SKM-1 (cell line): ENCODE measurements at regions not wholly inside any gene's neighbourhood (a gene's known extent, or its start where the extent isn't known, plus 50 kb on each side); places are given as distances from the start of the nearest gene placed in this dataset.
"Not testable (repeated sequence)": the region's sequence is repeated elsewhere in the genome, so short reads cannot be mapped to it uniquely, and the experiment has no call there.

Experiments used
- DNase-seq: peaks from one replicate; lab custom pipeline; 2025; ENCODE audit not compliant: unreplicated experiment; lab: John Stamatoyannopoulos, UW

DNA sequence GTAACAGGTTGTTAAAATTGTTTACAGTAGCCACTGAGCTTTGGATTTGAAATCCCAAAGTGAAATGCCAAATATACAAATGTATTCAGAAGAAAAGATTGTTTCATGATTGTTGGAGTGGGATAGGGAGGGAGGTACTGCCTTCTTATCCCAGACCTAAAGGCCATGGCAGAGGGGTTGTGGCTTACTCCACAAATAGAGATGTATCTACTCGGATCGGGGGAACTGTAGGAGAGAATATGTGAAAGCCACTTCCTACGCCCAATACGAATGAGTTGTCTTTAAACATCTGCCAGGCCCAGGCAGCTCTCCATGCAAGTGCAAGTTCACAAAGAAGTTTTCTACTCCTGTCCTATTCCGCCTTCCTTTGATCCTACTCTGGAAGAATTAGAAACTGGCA is 150.2 kb upstream of the PRSS12 start:
- not testable (repeated sequence) for DNase-seq

DNA sequence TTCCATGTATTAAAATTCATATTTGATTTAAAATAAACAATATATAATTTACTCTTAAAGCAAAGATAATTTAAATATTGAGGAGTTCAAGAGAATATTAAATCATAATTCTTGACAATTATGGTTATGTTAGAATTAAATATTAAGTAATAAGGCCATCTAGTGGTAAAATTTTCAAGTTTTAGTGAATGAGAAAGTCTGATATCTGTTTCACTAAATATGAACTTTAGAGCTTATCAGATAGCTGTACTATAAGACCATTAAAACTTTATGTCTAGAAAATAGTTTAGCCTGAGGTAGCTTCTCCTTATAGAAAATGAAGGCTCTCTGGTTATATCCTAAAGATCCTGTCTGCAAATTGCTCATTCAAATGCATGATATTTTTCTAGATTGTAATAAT is 152.1 kb upstream of the PRSS12 start:
- DNase-seq = not testable (repeated sequence)

DNA sequence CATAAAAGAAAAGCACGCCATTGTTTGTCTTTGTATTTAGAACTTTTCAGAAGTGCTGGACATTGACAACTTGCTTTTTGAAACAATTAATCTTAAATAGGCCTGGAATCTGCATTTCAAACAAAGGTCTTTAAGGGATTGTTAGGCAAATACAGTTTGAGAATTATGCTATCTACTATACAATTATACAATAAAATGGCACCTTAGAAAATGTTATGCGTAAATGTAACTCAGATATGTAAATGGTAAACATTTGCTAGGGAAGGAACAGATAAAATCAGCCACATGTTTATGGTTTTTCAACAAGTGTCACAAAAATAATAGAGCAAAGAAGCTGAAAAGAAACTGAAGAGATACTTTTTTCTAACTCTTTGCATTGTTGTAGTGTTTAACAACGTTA is 152.7 kb upstream of the PRSS12 start:
- not testable (repeated sequence) for DNase-seq

DNA sequence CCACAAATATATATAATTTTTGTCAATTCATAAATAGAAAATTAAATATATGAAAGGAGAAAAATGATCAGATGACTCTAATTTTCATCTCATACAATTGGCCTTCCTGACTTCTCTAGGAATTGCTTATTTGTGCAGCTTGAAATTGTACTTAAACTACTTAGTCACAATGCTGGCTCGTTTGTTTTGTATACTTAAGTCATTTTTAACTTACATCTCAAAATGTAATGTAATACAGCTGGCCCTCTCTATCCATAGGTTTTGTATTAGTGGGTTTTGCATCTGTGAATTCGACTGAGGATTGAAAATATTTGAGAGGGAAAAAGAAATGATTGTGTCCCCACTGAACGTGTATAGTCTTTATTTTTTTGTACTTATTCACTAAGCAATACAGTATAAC is 160.1 kb upstream of the PRSS12 start:
- not testable (repeated sequence) for DNase-seq

DNA sequence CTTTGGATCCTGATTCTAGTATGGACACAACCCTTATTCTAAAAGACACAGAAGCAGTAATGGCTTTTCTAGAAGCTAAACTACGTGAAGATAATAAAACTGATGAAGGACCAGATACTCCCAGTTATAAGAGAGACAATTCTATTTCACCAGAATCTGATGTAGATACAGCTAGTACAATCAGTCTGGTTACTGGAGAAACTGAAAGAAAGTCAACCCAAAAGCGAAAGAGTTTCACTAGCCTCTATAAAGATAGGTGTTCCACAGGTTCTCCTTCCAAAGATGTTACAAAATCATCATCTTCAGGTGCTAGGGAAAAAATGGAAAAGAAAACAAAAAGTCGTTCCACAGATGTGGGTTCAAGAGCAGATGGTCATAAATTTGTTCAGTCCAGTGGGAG is 161.5 kb upstream of the PRSS12 start:
- not testable (repeated sequence) for DNase-seq

DNA sequence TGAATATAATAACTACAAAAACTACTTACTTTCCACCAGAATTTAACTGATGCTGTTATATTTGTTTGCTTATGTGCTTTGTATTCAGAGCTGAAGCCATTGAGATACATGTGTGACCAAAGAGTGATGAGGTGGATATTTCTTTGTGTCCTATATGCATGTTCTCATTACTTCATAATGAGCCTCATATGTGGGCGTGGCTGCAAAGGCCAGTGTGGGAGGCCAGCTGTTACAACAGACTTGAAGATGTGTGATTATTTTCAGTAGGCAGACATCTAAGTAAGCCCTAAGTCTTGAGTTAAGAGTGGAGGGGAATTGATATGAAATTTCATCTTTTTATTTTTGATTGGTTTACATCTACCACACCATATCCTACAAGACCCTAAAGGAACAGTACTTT is 163.3 kb upstream of the PRSS12 start:
- not testable (repeated sequence) for DNase-seq

DNA sequence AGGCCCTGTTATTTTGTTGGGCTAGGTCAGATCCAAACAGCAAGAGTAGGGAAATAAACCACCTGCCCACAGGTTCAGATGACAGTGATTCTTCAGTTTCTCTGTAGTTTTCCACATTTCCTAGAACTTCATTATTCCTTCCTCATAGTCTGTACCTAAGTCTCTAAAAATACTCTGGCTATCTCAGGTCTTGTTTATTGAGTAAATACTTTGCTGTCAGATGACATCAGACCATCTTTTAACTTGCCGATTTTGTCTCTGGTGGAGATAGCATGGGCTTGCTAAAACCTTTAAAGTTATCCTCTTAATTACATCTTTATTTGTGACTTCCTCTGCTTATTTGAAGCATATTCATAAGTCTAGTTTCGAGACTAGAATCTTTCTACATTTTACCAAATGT is 155.1 kb upstream of the METTL14 start:
- DNase-seq = not testable (repeated sequence)

DNA sequence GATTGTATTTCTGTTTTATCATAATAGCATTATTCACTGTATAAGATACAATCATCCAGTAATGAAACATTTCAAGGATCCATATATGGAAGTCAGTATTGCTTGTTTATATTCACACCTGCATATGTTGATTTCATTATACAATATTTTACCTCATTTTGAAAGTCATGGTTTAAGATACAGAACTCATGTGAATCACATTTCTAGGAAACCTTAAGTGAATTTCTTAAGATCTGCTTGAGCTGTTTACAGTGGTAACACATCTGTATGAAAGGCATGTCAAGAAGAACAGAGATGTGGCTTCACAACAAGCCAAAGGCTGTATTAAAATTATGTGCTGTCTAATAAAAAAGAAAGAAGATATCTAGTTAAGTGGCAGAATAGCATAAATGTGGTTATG is 153.2 kb upstream of the METTL14 start:
- DNase-seq = not testable (repeated sequence)

DNA sequence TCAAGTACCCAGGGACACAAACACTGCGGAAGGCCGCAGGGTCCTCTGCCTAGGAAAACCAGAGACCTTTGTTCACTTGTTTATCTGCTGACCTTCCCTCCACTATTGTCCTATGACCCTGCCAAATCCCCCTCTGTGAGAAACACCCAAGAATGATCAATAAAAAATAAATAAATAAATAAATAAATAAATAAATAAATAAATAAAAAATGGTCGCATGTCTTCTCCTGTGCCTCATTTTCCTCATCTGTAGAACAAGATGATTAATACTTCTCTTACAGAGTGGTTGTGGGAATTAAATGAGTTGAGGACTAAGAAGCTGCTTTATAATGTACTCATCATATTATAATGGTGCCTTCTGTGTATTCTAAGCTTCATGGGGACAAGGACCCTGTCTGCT is 149.4 kb upstream of the METTL14 start:
- DNase-seq = not testable (repeated sequence)

DNA sequence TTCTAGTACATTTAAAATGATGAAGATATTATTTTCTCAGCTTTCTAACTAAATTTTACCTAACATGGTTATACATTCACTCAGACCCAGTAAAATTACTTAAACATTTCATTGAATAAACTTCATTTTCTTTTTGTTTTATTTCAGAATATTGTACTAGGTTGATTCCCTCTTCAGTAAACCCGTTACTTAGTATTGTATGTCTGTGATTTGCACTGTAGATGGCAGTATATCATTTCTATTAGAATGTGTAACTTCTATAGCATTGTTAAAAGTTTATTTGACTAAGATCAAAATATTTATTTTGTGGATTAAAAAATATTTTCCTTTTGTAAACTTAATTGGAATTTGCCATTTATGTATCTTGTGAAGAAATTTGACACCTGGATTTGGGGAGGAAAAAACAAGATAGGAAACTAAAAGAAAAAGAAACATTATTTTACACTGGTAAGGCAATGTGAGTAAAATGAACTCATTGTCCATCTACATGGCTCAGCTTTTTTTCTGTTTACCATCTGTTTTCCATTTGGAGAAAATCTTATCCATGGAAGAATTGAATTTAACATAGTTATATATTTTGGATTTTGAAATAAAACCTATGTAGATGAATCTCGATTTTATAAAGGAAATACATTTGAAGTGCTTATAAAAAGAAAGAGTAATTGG is 145.6 kb upstream of the METTL14 start:
- peak; percentile 5 for DNase-seq

DNA sequence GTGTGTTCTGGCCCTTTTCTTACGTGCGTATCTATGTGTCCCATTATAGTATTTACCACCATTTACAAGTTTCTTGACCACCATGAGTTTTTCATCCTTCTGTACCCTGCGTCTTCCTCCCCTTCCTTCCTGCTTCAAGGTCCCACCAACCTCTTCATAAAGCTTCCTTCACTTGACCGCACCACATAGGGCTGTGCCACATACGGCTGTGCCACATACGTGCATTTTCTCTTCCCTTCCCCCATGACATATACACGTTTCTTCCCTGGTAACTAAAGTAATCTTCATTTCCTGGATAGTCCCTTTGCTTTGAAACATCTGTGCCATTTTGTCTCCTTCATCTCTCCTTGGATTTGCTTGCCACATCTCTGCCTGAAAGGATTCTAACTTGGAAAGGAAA is 128.6 kb upstream of the METTL14 start:
- DNase-seq = not testable (repeated sequence)

DNA sequence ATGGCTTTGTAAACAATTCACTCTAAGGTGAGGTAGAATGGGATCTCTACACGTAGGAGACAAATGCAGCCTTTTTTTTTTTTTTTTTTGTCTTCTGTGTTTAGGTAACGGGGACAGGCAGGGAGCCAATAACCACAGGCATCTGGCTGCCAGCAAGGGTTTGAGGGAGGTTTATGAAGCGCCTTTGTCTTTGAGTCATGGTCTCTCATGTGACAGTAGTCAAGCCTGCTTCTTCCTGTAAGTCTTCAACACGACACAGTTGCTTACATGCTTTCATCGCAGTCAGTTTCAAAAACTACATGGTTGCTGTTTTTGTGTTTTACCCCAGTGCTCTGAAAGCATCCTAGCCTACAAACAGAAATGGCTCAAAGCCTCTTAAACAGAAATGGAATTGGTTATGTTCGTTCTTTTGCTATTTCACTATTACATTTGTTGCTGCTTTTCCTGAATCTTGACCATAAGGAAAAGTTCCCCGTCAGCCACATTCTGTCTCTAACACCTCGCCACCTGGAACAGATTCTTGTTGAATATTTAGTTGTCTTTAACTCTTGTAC is 127.8 kb upstream of the METTL14 start:
- no peak for DNase-seq

DNA sequence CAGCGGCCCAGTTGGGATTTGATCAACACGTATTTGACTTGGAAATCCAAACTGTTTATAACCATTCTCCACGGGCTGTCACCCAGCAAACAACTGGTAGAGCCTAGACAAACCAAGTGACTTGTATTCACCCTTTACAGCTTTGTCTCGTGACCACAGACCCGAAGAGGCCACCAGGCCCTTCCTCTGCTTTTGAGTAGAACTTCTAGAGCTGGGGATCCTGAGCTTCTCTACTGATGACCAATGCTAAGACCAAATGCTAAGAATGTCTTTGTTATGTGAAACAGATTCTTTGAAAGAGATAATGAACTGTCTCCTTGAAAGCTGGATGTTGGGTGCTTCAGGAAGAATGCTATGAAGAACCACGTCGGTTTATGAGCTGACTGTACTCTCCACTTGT is 127.0 kb upstream of the METTL14 start:
- DNase-seq = not testable (repeated sequence)

DNA sequence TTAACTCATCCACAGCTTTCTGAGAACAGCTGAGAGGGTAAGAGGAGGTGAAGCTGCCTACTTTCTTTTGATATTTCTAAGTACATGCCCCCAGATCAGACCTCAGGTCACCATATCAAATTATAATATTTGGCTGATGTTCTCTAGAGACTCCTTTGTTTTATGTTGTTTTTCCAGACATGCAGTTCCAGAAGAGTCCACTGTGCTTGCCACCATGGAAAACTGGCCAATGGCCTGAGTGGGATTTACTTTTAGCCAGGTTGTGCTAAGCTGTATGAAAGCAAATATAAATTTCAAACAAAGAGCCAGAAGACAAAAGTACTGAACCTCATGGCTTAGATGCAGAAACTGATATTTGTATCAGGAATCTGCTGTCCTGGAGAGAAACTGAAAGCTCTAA is 123.6 kb upstream of the METTL14 start:
- not testable (repeated sequence) for DNase-seq

DNA sequence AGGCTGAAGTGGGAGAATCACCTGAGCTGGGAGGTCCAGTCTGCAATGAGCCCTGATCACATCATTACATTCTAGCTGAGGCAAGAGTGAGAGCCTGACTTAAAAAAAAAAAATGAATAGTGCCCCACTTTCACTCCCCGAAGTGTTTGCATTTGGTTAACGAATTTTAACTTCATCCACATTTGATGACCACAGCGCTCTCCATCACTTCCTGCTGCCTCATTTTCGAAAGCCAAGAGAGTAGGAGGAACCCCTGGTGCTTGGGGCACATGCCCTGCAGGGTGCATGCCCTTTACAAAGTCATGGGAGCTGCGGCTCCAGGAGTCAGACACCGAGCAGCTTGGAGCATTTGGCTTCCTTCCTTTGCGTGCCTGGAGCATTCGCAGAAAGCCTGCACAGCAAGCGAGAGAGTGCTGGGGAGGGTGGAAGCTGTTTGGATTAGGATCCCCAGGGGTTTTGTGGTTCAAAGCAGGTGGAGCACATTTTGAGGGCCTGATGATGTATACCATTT is 119.1 kb upstream of the METTL14 start:
- not testable (repeated sequence) for DNase-seq

DNA sequence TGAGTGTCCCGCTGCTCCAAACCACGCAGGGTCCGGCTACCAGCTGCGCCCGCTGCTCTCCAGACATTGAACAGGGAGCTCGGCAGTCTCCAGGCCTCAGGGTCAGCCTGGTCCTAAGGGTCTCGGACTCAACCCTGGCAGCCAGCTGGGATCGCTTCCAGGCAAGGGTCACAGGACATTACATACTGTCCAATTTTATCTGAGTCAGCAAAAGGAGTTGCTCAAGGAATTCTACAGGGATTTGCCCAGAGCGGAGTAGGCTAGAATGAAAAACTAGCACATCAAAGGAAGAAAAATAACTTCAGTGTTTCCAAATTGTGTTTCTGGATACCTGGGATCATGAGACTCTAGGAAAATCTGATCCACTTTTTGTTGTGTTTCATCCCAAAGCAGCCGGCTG is 112.2 kb upstream of the METTL14 start:
- DNase-seq = not testable (repeated sequence)

DNA sequence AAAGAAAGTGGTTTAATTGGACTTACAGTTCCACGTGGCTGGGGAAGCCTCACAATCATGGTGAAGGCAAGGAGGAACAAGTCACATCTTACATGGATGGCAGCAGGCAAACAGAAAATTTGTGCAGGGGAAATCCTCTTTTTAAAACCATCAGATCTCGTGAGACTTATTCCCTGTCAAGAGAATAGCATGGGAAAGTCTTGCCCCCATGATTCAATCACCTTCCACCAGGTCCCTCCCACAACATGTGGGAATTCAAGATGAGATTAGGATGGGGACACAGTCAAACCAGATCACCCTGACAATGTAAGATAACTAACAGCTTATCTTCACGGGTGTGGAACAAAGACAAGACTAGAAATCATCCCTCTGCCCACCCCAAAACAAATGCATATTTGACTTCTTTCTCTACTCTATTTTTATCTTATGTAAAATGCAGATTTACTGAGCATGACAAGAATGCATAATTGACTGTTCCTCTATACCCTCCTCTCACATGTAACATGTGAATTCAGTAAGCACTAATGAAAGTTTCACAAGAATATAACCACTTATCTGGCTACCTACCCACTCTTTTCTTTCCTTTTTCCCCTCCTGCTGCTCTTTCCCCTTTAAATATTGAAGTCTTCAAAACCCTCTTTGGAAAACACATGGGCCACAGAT is 110.8 kb upstream of the METTL14 start:
- not testable (repeated sequence) for DNase-seq

DNA sequence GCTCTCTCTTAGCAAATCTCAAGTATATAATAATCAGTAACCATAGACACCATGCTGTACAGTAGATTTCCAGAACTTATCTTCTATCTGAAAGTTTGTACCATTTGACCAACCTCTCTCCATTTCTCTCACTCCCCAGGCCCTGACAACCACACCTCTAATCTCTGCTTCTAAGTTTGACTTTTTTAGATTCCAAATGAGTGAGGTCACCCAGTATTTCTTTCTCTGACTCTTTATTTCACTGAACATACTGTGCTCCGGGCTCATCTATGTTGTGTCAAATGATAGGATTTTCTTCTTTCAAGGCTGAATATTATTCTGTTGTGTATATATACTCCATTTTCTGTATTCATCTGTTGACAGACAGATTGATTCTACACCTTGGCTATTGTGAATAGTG is 110.1 kb upstream of the METTL14 start:
- DNase-seq = not testable (repeated sequence)

DNA sequence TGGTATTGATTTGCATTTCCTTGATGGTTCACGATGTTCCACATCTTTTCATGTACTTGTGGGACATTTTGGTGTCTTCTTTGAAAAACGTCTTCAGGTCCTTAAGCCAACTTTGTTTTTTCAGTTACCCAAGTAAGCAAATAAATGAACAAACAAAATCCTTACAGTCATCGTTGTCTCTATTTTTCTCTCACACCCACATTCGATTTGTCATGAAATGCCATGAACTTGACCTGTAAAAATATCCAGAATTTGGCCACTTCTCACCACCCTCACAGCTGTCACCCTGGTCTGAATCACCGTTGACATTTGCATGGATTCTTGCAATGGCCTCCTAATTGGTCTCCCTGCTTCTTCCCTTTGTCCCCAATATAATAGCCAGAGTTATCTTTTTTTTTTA is 109.5 kb upstream of the METTL14 start:
- DNase-seq = not testable (repeated sequence)

DNA sequence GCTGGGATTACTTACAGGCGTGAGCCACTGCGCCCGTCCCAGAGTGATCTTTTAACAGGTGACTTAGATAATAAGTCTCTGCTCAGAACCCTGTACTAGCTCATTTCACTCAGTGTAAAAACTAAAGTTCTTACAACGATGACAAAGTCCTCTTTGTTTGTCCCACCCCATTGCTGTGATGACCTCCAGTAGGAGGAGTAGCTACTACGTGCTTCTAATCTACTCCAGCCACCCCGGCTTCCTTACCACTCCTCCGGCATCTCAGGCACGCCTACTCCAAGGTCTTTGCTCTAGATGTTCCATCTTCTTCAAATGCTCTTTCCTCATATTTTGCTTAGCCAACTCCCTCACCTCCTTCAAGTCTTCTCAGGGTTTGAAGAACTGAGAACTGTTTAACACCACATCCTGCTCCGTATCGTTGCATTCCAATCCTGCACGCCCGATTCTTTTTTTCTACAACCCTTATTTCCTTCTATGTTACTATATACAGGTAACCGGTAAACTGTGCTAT is 108.4 kb upstream of the METTL14 start:
- DNase-seq = not testable (repeated sequence)

DNA sequence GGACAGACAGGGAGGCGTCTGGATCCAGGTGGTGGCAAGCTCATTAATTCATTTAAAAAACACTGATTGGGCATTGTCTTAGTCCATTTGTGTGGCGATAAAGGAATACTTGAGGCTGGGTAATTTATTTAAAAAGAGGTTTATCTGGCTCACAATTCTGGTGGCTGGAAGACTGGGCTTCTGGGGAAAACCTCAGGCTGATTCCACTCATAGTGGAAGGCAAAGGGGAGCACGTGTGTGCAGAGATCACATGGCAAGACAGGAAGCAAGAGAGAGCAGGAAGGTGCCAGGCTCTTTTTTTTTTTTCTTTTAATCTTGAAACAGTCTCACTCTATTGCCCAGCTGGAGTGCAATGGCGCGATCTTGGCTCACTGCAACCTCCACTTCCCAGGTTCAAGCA is 100.2 kb upstream of the METTL14 start:
- no peak for DNase-seq

DNA sequence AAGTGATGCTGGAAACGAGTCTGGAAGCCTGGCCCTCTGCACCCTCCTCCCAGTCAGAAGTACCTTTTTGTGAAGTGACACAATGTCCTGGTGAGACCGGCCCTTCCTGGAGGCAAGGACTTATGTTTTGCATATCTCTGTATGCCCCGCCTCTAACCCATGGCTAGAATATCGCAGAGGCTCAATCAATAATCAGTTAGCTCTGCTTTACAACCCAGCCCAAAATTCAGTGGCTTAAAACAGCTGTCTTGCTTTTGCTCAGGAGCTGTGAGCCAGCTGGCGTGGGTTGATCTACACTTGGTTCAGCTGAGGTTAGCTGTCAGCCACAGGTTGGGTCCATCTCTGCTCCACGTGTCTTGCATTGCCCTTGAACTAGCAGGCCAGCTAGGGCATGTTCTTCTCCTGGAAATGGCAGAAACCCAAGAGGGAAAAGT is 98.8 kb upstream of the METTL14 start:
- no peak for DNase-seq
